Common myeloid progenitor, CD34-positive (primary cell): ENCODE measurements at regions not wholly inside any gene's neighbourhood (a gene's known extent, or its start where the extent isn't known, plus 50 kb on each side); places are given as distances from the start of the nearest gene placed in this dataset.

Experiments used
- CTCF ChIA-PET: fragments of 350-600 bp; sonication (Branson Sonifier 250); formaldehyde crosslinking; loops from one replicate; lab custom pipeline; 2021; ENCODE audit warnings: antibody characterized with exemption; lab: Charles Lee
- POLR2A ChIA-PET: fragments of 350-600 bp; sonication (Branson Sonifier 250); formaldehyde crosslinking; loops from one replicate; lab custom pipeline; 2021; ENCODE audit warnings: antibody characterized with exemption; lab: Charles Lee
- DNase-seq, 3 donors: peaks; one replicate each; pipeline versions ENCODE4 v3.0.0 to v3.0.0-alpha.2; 2013
- H3K27ac ChIP-seq, 2 experiments: 1 replicate in 1 of 2; 2 replicates in 1 of 2; pipeline ENCODE4 v1.7.0; 2013; ENCODE audit warnings: inconsistent platforms in 2 of 2, low read length in 2 of 2, mild to moderate bottlenecking in 2 of 2, low read depth in 1 of 2, moderate library complexity in 1 of 2; ENCODE audit not compliant: severe bottlenecking in 2 of 2, insufficient read depth in 1 of 2, poor library complexity in 1 of 2
- H3K27me3 ChIP-seq, 5 experiments: replicated peaks in 2 of 5; 1 replicate in 3 of 5; 2 replicates in 2 of 5; pipeline versions ENCODE4 v1.6.1 to v1.7.0; 2013; ENCODE audit warnings: low read length in 4 of 5, mild to moderate bottlenecking in 2 of 5, moderate library complexity in 2 of 5, inconsistent platforms in 1 of 5; ENCODE audit not compliant: insufficient read depth in 5 of 5, control insufficient read depth in 4 of 5
- H3K36me3 ChIP-seq, 4 experiments: 1 replicate in 2 of 4; 2 replicates in 2 of 4; pipeline versions ENCODE4 v1.6.1 to v1.7.0; 2013; ENCODE audit warnings: low read length in 3 of 4, control low read depth in 1 of 4, mild to moderate bottlenecking in 1 of 4; ENCODE audit not compliant: control insufficient read depth in 4 of 4, insufficient read depth in 4 of 4
- H3K4me1 ChIP-seq, 4 experiments: 1 replicate in 3 of 4; 2 replicates in 1 of 4; pipeline versions ENCODE4 v1.6.1 to v1.7.1; 2013; ENCODE audit warnings: low read length in 3 of 4, mild to moderate bottlenecking in 3 of 4, control low read depth in 1 of 4, inconsistent platforms in 1 of 4, moderate library complexity in 1 of 4; ENCODE audit not compliant: control insufficient read depth in 4 of 4, insufficient read depth in 4 of 4; ENCODE audit errors: control extremely low read depth in 1 of 4
- H3K4me3 ChIP-seq, 7 experiments: 1 replicate in 4 of 7; 2 replicates in 3 of 7; pipeline versions ENCODE4 v1.5.1 to v1.7.0; 2013; ENCODE audit warnings: mild to moderate bottlenecking in 7 of 7, low read length in 6 of 7, moderate library complexity in 6 of 7, inconsistent platforms in 2 of 7, low read depth in 2 of 7, control low read depth in 1 of 7; ENCODE audit not compliant: insufficient read depth in 4 of 7, control insufficient read depth in 1 of 7; ENCODE audit errors: extremely low read depth in 1 of 7
- H3K9me3 ChIP-seq, 5 experiments: 1 replicate in 4 of 5; 2 replicates in 1 of 5; pipeline versions ENCODE4 v1.6.1 to v1.7.1; 2013; ENCODE audit warnings: low read length in 4 of 5, mild to moderate bottlenecking in 2 of 5, inconsistent platforms in 1 of 5, low read depth in 1 of 5, moderate library complexity in 1 of 5; ENCODE audit not compliant: control insufficient read depth in 4 of 5, insufficient read depth in 2 of 5; ENCODE audit errors: control extremely low read depth in 1 of 5
- WGBS: methylation state at CpG from one replicate; pipeline ENCODE4 v1.1.5; 2013; ENCODE audit not compliant: insufficient coverage; 5-methylcytosine and 5-hydroxymethylcytosine counted together

GRCh38 chr1:193706766-193707165, 520.4 kb upstream of the B3GALT2 start:
- no peak overlapping the region for H3K27ac ChIP-seq
- POLR2A ChIA-PET, result no interaction called here
- DNase-seq, result no peak
- no peaks in the 10 kb centered on the region for H3K9me3 ChIP-seq
- CTCF ChIA-PET, result interaction anchor here (1.3 kb wide), 1 partner anchor 18 kb away, joined by 3 read pairs; no protein-coding TSS in a partner anchor
- H3K4me1 ChIP-seq, result peaks cover 0 to 11% (median 3%) of the 10 kb centered on the region in 4 experiments
- H3K36me3 ChIP-seq, result no peaks in the 10 kb centered on the region
- H3K4me3 ChIP-seq, result no peak overlapping the region
- H3K27me3 ChIP-seq, result no peaks in the 10 kb centered on the region

- no peaks in the 10 kb centered on the region for H3K9me3 ChIP-seq
- no peak for DNase-seq
- H3K27me3 ChIP-seq, result no peaks in the 10 kb centered on the region
- H3K4me3 ChIP-seq, result no peak overlapping the region
- WGBS, result 94% methylated on average over 5 of the region's 5 CpGs
- POLR2A ChIA-PET, result no interaction called here
- H3K27ac ChIP-seq, result no peak overlapping the region
- H3K4me1 ChIP-seq, result peaks cover 0 to 11% (median 3%) of the 10 kb centered on the region in 4 experiments
- CTCF ChIA-PET, result no interaction called here
- H3K36me3 ChIP-seq, result no peaks in the 10 kb centered on the region
Measured at GRCh38 chr1:193705554-193705981, 519.2 kb upstream of the B3GALT2 start.

- POLR2A ChIA-PET, result no interaction called here
Measured at GRCh38 chr1:193703655-193704054, 517.2 kb upstream of the B3GALT2 start.

DNA sequence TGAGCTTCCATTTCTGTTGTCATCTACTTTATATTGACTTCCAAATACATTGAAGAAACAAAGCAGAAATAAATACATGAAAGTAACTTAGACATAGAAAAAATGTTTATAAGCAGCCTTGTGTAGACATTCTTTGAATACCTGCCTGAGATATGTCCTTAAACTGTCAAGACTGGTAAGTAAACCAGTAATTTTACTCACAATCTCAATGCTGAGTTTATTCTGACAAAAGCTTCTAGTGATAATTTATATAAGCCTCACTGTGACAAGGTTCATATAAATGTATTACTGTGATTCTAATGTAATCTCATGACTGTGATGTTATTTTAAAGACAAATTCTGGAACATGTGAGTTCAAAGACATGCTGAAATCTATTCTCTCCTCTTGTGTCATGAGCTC, 516.7 kb upstream of the B3GALT2 start:
- ChIA-PET CTCF (interaction anchor here (1.4 kb wide), 1 partner anchor 28 kb away, joined by 4 read pairs; no protein-coding TSS in a partner anchor), POLR2A (no interaction called here)
- DNase-seq, result no peak
- no peak overlapping the region for H3K27ac ChIP-seq
- no peak overlapping the region for H3K4me3 ChIP-seq
- H3K4me1 ChIP-seq, result peaks cover 0 to 10% (median 3%) of the 10 kb centered on the region in 4 experiments
- no peaks in the 10 kb centered on the region for H3K9me3 ChIP-seq
- no peaks in the 10 kb centered on the region for H3K36me3 ChIP-seq
- no peaks in the 10 kb centered on the region for H3K27me3 ChIP-seq

More at GRCh38 chr1:193703655-193704054, 517.2 kb upstream of the B3GALT2 start:
- Histone ChIP-seq H3K9me3 (no peaks in the 10 kb centered on the region), H3K27ac (no peak overlapping the region), H3K4me3 (no peak overlapping the region), H3K27me3 (no peaks in the 10 kb centered on the region), H3K4me1 (peaks cover 0 to 11% (median 3%) of the 10 kb centered on the region in 4 experiments), H3K36me3 (no peaks in the 10 kb centered on the region)
- CTCF ChIA-PET, result no interaction called here
- no CpG with 5 or more reads among the region's 1 CpG for WGBS
- no peak for DNase-seq

DNA sequence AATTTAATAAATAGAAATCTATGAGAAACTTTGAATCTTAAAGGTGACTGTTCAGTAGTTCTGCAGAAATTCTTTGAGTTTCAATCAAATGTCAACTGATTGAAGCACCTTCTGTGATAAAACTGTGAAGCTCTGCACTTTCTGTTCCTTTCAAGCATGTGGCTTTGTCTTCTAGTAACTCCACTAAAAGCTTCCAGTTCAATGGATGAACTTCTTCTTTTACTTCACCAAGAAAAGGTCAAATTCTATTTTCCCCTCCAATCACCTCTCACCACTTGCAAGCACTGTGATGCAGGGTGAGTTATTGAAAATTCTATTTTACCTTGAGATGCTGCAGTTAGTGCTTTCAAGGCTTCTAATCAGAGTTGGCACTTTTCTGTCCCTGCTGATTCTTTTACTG, 515.3 kb upstream of the B3GALT2 start:
- ChIA-PET CTCF (interaction anchor here (1.4 kb wide), 1 partner anchor 29 kb away, joined by 4 read pairs; no protein-coding TSS in a partner anchor), POLR2A (no interaction called here)
- no peak overlapping the region for H3K4me3 ChIP-seq
- H3K27ac ChIP-seq, result no peak overlapping the region
- H3K36me3 ChIP-seq, result no peaks in the 10 kb centered on the region
- DNase-seq, result no peak
- H3K9me3 ChIP-seq, result no peaks in the 10 kb centered on the region
- no peaks in the 10 kb centered on the region for H3K27me3 ChIP-seq
- no peaks in the 10 kb centered on the region for H3K4me1 ChIP-seq

DNA sequence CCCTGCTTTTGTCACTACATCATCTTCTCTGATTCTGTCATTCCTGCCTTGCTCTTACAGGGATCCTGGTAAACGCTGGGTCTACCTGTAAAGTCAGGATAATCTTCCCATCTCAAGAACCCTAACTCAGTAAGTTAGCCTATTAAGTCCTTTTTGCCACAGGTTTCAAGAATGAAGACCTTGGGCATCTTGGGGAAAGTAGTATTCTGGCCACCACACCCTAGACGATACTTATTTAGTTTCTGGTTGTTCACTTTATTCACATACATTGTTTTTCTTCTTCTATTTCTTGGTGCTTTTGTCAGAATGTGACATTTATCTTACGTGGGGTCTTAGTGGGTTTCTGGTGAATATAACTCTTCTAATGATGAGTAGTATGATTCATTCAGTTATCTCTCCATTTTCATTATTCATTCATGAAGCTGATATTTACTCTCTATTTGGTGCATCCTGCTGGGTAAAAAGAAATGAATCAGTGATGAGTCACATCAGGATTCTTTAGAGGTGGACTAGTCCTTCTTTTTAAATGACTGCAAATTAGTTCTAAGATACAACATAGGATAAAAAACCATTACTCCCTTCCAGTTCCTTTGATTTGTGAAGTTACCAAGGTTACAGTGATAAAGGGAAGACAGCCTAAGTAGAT, 514.4 kb upstream of the B3GALT2 start:
- Histone ChIP-seq H3K4me1 (no peaks in the 10 kb centered on the region), H3K9me3 (no peaks in the 10 kb centered on the region), H3K4me3 (no peak overlapping the region), H3K27me3 (no peaks in the 10 kb centered on the region), H3K36me3 (no peaks in the 10 kb centered on the region), H3K27ac (no peak overlapping the region)
- ChIA-PET POLR2A (no interaction called here), CTCF (no interaction called here)
- DNase-seq, result peak in 1 of 3 donors; percentile 19
- WGBS, result 100% methylated on average over 1 of the region's 3 CpGs

DNA sequence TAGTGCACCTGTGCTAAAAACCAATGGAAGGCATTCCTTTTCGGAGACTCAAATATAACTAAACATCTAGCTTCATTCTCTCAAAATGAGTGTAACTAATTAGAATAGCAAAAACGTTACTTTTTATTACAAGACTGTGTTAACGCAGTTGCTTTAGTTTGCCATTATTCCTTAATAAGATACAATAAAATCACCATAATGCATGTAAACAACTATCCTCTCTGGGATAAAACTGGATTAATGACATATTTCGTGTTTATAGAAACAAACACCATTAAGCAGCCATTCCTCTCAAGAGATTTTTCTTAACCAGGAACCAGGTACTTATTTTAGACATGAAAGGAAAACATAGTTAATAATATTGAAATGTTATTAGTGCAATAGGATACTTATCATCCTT, 512.8 kb upstream of the B3GALT2 start:
- no peak for DNase-seq
- CTCF ChIA-PET, result no interaction called here
- no peak overlapping the region for H3K4me3 ChIP-seq
- H3K27me3 ChIP-seq, result no peaks in the 10 kb centered on the region
- no peaks in the 10 kb centered on the region for H3K9me3 ChIP-seq
- no peaks in the 10 kb centered on the region for H3K4me1 ChIP-seq
- no peaks in the 10 kb centered on the region for H3K36me3 ChIP-seq
- H3K27ac ChIP-seq, result no peak overlapping the region
- 100% methylated on average over 1 of the region's 4 CpGs for WGBS
- POLR2A ChIA-PET, result no interaction called here
